HG02885 (cell line): ENCODE measurements at regions not wholly inside any gene's neighbourhood (a gene's known extent, or its start where the extent isn't known, plus 50 kb on each side); places are given as distances from the start of the nearest gene placed in this dataset.

Experiments
- ATAC-seq: cut with Tn5 transposase; IDR thresholded peaks from one replicate; pipeline ENCODE4 v1.9.1; 2021; ENCODE audit warnings: mild to moderate bottlenecking; ENCODE audit not compliant: unreplicated experiment, poor library complexity

- no peak for ATAC-seq
These were observed 87.8 kb upstream of the HS3ST5 start for GRCh38 chr6:114430534-114431124.

GRCh38 chr6:114428341-114428740, 85.5 kb upstream of the HS3ST5 start:
- ATAC-seq = no peak

- no peak for ATAC-seq
These were observed 78.4 kb upstream of the HS3ST5 start for GRCh38 chr6:114421199-114421598.

GRCh38 chr6:114419175-114419574, 76.4 kb upstream of the HS3ST5 start:
- ATAC-seq = peak; percentile 100

- ATAC-seq = no peak
These were observed 75.6 kb upstream of the HS3ST5 start for GRCh38 chr6:114418304-114418972.

GRCh38 chr6:114407426-114408035, 64.7 kb upstream of the HS3ST5 start:
- ATAC-seq = no peak

- ATAC-seq = no peak
These were observed 61.6 kb upstream of the HS3ST5 start for GRCh38 chr6:114404339-114404955.

- ATAC-seq = no peak
These were observed 61.0 kb upstream of the HS3ST5 start for GRCh38 chr6:114403858-114404257.

- no peak for ATAC-seq
These were observed 55.7 kb upstream of the HS3ST5 start for GRCh38 chr6:114398481-114398880.
